ENCODE measurements at regions not wholly inside any gene's neighbourhood (a gene's known extent, or its start where the extent isn't known, plus 50 kb on each side); places are given as distances from the start of the nearest gene placed in this dataset.

DNA sequence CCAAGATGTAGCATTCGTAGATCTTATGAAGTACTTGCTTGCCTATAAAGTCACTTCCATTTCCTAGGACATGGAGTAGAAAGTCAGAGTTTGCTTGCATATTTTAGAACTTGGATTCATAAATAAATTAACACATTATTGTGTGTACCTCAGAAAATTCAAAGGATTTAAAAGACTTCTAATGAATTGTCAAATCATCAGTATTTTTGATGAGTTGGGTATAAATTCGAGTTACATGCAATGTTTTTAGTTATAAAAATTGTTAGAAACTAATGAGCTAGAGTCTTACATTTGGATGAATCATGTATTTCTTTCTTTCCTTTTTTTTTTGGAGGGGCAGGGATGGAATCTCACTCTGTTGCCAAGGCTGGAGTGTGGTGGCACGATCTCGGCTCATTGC lies 156.9 kb upstream of the KCNJ16 start:
- Histone ChIP-seq H3K36me3 (ENCODE audit: insufficient read depth, low read length) (no peaks in the 10 kb centered on the region), H3K79me2 (ENCODE audit: insufficient read depth, low read length) (no peaks in the 10 kb centered on the region), H3K9ac (ENCODE audit: low read length) (no peak overlapping the region), H2AFZ (ENCODE audit: low read depth, low read length) (no peak overlapping the region), H3K9me3 (ENCODE audit: insufficient read depth, low read depth, low read length) (no peaks in the 10 kb centered on the region), H3K4me3 (ENCODE audit: insufficient read depth, low read depth, low read length) (no peak overlapping the region), H3K27me3 (ENCODE audit: insufficient read depth, low read length) (no peaks in the 10 kb centered on the region), H4K20me1 (ENCODE audit: insufficient read depth, low read length) (no peaks in the 10 kb centered on the region), H3K4me2 (ENCODE audit: low read length) (no peak overlapping the region), H3K27ac (ENCODE audit: low read depth, low read length) (no peak overlapping the region), H3K4me1 (ENCODE audit: insufficient read depth, low read length) (no peaks in the 10 kb centered on the region)
- Mint-ChIP-seq H3K27me3 (ENCODE audit: low read depth, unreplicated experiment) (no peaks in the 10 kb centered on the region), H3K36me3 (ENCODE audit: low read depth, unreplicated experiment) (no peaks in the 10 kb centered on the region), H3K4me3 (ENCODE audit: unreplicated experiment) (no peak overlapping the region), H3K4me1 (ENCODE audit: low read depth, unreplicated experiment) (peaks cover 2% of the 10 kb centered on the region), H3K27ac (ENCODE audit: unreplicated experiment) (no peak overlapping the region), H3K9me3 (ENCODE audit: unreplicated experiment) (no peaks in the 10 kb centered on the region)
- FAIRE-seq (no peak), DNase-seq (ENCODE audit: low read depth) (no peak)
- no peak for TF ChIP-seq EZH2 (IDR thresholded peaks at IDR 0.05; ENCODE audit: insufficient read depth, low read length)
- TF ChIP-seq, protein P1, sequence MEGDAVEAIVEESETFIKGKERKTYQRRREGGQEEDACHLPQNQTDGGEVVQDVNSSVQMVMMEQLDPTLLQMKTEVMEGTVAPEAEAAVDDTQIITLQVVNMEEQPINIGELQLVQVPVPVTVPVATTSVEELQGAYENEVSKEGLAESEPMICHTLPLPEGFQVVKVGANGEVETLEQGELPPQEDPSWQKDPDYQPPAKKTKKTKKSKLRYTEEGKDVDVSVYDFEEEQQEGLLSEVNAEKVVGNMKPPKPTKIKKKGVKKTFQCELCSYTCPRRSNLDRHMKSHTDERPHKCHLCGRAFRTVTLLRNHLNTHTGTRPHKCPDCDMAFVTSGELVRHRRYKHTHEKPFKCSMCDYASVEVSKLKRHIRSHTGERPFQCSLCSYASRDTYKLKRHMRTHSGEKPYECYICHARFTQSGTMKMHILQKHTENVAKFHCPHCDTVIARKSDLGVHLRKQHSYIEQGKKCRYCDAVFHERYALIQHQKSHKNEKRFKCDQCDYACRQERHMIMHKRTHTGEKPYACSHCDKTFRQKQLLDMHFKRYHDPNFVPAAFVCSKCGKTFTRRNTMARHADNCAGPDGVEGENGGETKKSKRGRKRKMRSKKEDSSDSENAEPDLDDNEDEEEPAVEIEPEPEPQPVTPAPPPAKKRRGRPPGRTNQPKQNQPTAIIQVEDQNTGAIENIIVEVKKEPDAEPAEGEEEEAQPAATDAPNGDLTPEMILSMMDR (IDR thresholded peaks at IDR 0.05; ENCODE audit: insufficient read depth, low read depth, low read length) = no peak

DNA sequence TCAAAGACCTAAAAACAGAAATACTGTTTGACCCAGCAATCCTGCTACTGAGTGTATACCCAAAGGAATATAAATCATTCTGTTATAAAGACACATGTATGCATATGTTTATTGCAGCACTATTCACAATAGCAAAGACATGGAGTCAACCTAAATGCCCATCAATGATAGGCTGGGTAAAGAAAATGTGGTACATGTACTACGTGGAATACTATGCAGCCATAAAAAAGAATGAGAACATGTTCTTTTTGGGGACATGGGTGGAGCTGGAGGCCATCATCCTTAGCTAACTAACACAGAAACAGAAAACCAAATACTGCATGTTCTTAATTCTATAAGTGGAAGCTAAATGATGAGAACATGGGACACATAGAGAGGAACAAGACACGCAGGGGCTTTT lies 155.2 kb upstream of the KCNJ16 start:
- Histone ChIP-seq H3K9me3 (ENCODE audit: insufficient read depth, low read depth, low read length) (no peaks in the 10 kb centered on the region), H3K79me2 (ENCODE audit: insufficient read depth, low read length) (no peaks in the 10 kb centered on the region), H3K27me3 (ENCODE audit: insufficient read depth, low read length) (no peaks in the 10 kb centered on the region), H3K27ac (ENCODE audit: low read depth, low read length) (no peak overlapping the region), H3K4me2 (ENCODE audit: low read length) (no peak overlapping the region), H3K4me1 (ENCODE audit: insufficient read depth, low read length) (no peaks in the 10 kb centered on the region), H3K9ac (ENCODE audit: low read length) (no peak overlapping the region), H2AFZ (ENCODE audit: low read depth, low read length) (no peak overlapping the region), H3K36me3 (ENCODE audit: insufficient read depth, low read length) (no peaks in the 10 kb centered on the region), H4K20me1 (ENCODE audit: insufficient read depth, low read length) (no peaks in the 10 kb centered on the region), H3K4me3 (ENCODE audit: insufficient read depth, low read depth, low read length) (no peak overlapping the region)
- Mint-ChIP-seq H3K27me3 (ENCODE audit: low read depth, unreplicated experiment) (no peaks in the 10 kb centered on the region), H3K27ac (ENCODE audit: unreplicated experiment) (no peak overlapping the region), H3K9me3 (ENCODE audit: unreplicated experiment) (no peaks in the 10 kb centered on the region), H3K4me1 (ENCODE audit: low read depth, unreplicated experiment) (no peaks in the 10 kb centered on the region), H3K36me3 (ENCODE audit: low read depth, unreplicated experiment) (no peaks in the 10 kb centered on the region), H3K4me3 (ENCODE audit: unreplicated experiment) (no peak overlapping the region)
- DNase-seq (ENCODE audit: low read depth) (no peak), FAIRE-seq (no peak)
- no peak for TF ChIP-seq EZH2 (IDR thresholded peaks at IDR 0.05; ENCODE audit: insufficient read depth, low read length)
- TF ChIP-seq, protein P1 (IDR thresholded peaks at IDR 0.05; ENCODE audit: insufficient read depth, low read depth, low read length) = no peak

DNA sequence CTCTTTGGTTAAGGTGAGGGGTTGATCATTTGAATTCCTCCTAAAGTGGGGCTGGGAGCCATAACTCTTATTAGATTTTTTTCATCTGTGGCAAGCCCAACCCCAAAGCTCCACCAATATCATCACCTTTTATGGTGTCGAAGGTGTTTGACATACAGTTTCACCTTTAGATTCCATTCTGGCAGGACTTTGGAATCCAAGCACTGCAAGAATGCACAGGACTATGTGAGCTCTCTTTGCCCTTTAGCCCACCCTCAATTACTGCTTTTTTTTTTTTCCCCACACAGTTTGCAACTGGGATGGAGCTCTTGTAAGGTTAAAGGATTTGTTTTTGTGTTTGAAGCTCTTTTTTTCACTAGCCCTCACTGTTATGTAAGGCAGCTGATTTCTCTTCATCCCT lies 154.0 kb upstream of the KCNJ16 start:
- H3K36me3 ChIP-seq (ENCODE audit: insufficient read depth, low read length) = no peaks in the 10 kb centered on the region
- H3K4me3 ChIP-seq (ENCODE audit: insufficient read depth, low read depth, low read length) = no peak overlapping the region
- no peaks in the 10 kb centered on the region for H4K20me1 ChIP-seq (ENCODE audit: insufficient read depth, low read length)
- Mint-ChIP-seq H3K27me3 (ENCODE audit: low read depth, unreplicated experiment) (no peaks in the 10 kb centered on the region), H3K4me1 (ENCODE audit: low read depth, unreplicated experiment) (no peaks in the 10 kb centered on the region), H3K27ac (ENCODE audit: unreplicated experiment) (no peak overlapping the region), H3K36me3 (ENCODE audit: low read depth, unreplicated experiment) (no peaks in the 10 kb centered on the region), H3K4me3 (ENCODE audit: unreplicated experiment) (no peak overlapping the region), H3K9me3 (ENCODE audit: unreplicated experiment) (no peaks in the 10 kb centered on the region)
- no peaks in the 10 kb centered on the region for H3K9me3 ChIP-seq (ENCODE audit: insufficient read depth, low read depth, low read length)
- H3K4me1 ChIP-seq (ENCODE audit: insufficient read depth, low read length) = no peaks in the 10 kb centered on the region
- H3K4me2 ChIP-seq (ENCODE audit: low read length) = no peak overlapping the region
- DNase-seq (ENCODE audit: low read depth) = no peak
- H3K9ac ChIP-seq (ENCODE audit: low read length) = no peak overlapping the region
- FAIRE-seq = no peak
- no peak for TF ChIP-seq EZH2 (IDR thresholded peaks at IDR 0.05; ENCODE audit: insufficient read depth, low read length)
- TF ChIP-seq, protein P1 (IDR thresholded peaks at IDR 0.05; ENCODE audit: insufficient read depth, low read depth, low read length) = no peak
- no peaks in the 10 kb centered on the region for H3K27me3 ChIP-seq (ENCODE audit: insufficient read depth, low read length)
- no peak overlapping the region for H3K27ac ChIP-seq (ENCODE audit: low read depth, low read length)
- H3K79me2 ChIP-seq (ENCODE audit: insufficient read depth, low read length) = no peaks in the 10 kb centered on the region
- no peak overlapping the region for H2AFZ ChIP-seq (ENCODE audit: low read depth, low read length)

All from astrocyte (in vitro differentiated cells and primary cell).